H9 (cell line): ENCODE measurements at regions not wholly inside any gene's neighbourhood (a gene's known extent, or its start where the extent isn't known, plus 50 kb on each side); places are given as distances from the start of the nearest gene placed in this dataset.

Experiments used
- DNase-seq: peaks from one replicate; pipeline ENCODE4 v3.0.0-alpha.2; 2017
- H2AFZ ChIP-seq: one replicate; pipeline ENCODE4 v1.6.1; 2013; ENCODE audit warnings: mild to moderate bottlenecking, low read length, control low read depth, moderate library complexity
- H2AK5ac ChIP-seq: 2 replicates; pipeline ENCODE4 v1.6.1; 2013; ENCODE audit warnings: low read length, control low read depth, mixed read lengths; ENCODE audit not compliant: insufficient read length
- H2BK120ac ChIP-seq: one replicate; pipeline ENCODE4 v1.6.1; 2013; ENCODE audit warnings: low read depth, mild to moderate bottlenecking, low read length, control low read depth, inconsistent platforms; ENCODE audit not compliant: poor library complexity, severe bottlenecking
- H2BK12ac ChIP-seq: 2 replicates; pipeline ENCODE4 v1.6.1; 2013; ENCODE audit warnings: low read length, control low read depth, mixed read lengths, low read depth; ENCODE audit not compliant: insufficient read length
- H2BK15ac ChIP-seq: 2 replicates; pipeline ENCODE4 v1.6.1; 2013; ENCODE audit warnings: low read depth, low read length, control low read depth
- H2BK20ac ChIP-seq: one replicate; pipeline ENCODE4 v1.6.1; 2013; ENCODE audit warnings: low read depth, mild to moderate bottlenecking, low read length, control low read depth, inconsistent platforms; ENCODE audit not compliant: poor library complexity, severe bottlenecking
- H2BK5ac ChIP-seq: 2 replicates; pipeline ENCODE4 v1.6.1; 2013; ENCODE audit warnings: low read length, control low read depth, mixed read lengths; ENCODE audit not compliant: insufficient read length
- H3K14ac ChIP-seq: 2 replicates; pipeline ENCODE4 v1.6.1; 2013; ENCODE audit warnings: low read length, control low read depth; ENCODE audit not compliant: insufficient read depth
- H3K18ac ChIP-seq: 2 replicates; pipeline ENCODE4 v1.6.1; 2013; ENCODE audit warnings: low read depth, mild to moderate bottlenecking, mixed read lengths, low read length, control low read depth; ENCODE audit not compliant: insufficient read length
- H3K23ac ChIP-seq: 2 replicates; pipeline ENCODE4 v1.6.1; 2013; ENCODE audit warnings: low read length, control low read depth, mixed read lengths, low read depth; ENCODE audit not compliant: insufficient read length
- H3K23me2 ChIP-seq: 2 replicates; pipeline ENCODE4 v1.6.1; 2013; ENCODE audit warnings: low read depth, mild to moderate bottlenecking, mixed read lengths, low read length, control low read depth; ENCODE audit not compliant: insufficient read length, poor library complexity, severe bottlenecking
- H3K27ac ChIP-seq: 2 replicates; pipeline ENCODE4 v1.5.1; 2013; ENCODE audit warnings: low read length, control low read depth, mixed read lengths, low read depth; ENCODE audit not compliant: insufficient read length
- H3K27me3 ChIP-seq: 2 replicates; pipeline ENCODE4 v1.6.1; 2013; ENCODE audit warnings: low read length, control low read depth, inconsistent platforms; ENCODE audit not compliant: insufficient read depth
- H3K4ac ChIP-seq: 2 replicates; pipeline ENCODE4 v1.6.1; 2013; ENCODE audit warnings: low read depth, mild to moderate bottlenecking, control low read depth, inconsistent platforms, low read length, moderate library complexity
- H3K4me1 ChIP-seq: 2 replicates; pipeline ENCODE4 v1.6.1; 2013; ENCODE audit warnings: low read length, control low read depth, inconsistent platforms; ENCODE audit not compliant: insufficient read depth
- H3K4me2 ChIP-seq: 2 replicates; pipeline ENCODE4 v1.6.1; 2013; ENCODE audit warnings: low read length, control low read depth, mixed read lengths; ENCODE audit not compliant: insufficient read length, insufficient read depth
- H3K56ac ChIP-seq: 2 replicates; pipeline ENCODE4 v1.6.1; 2013; ENCODE audit warnings: low read depth, mild to moderate bottlenecking, mixed read lengths, low read length, control low read depth; ENCODE audit not compliant: insufficient read length
- H3K79me1 ChIP-seq: 2 replicates; pipeline ENCODE4 v1.6.1; 2013; ENCODE audit warnings: low read depth, mild to moderate bottlenecking, moderate library complexity, low read length, control low read depth, inconsistent platforms; ENCODE audit not compliant: insufficient read depth, poor library complexity, severe bottlenecking
- H3K79me2 ChIP-seq: 2 replicates; pipeline ENCODE4 v1.6.1; 2013; ENCODE audit warnings: low read length, control low read depth, inconsistent platforms; ENCODE audit not compliant: insufficient read depth
- H3K9ac ChIP-seq: 2 replicates; pipeline ENCODE4 v1.6.1; 2013; ENCODE audit warnings: low read length, control low read depth, mixed read lengths; ENCODE audit not compliant: insufficient read length; ENCODE audit errors: extremely low read depth
- H3K9me3 ChIP-seq: one replicate; pipeline ENCODE4 v1.6.1; 2013; ENCODE audit warnings: low read depth, low read length, inconsistent platforms; ENCODE audit not compliant: control insufficient read depth
- H3T11ph ChIP-seq: one replicate; pipeline ENCODE4 v1.6.1; 2013; ENCODE audit warnings: mild to moderate bottlenecking, low read length, control low read depth, inconsistent platforms
- H4K20me1 ChIP-seq: one replicate; pipeline ENCODE4 v1.6.1; 2013; ENCODE audit not compliant: control insufficient read depth, insufficient read length, insufficient read depth
- H4K5ac ChIP-seq: 2 replicates; pipeline ENCODE4 v1.6.1; 2013; ENCODE audit warnings: low read depth, mild to moderate bottlenecking, mixed read lengths, low read length, control low read depth; ENCODE audit not compliant: insufficient read length
- H4K8ac ChIP-seq: replicated peaks from 2 replicates; pipeline ENCODE4 v1.6.1; 2013; ENCODE audit warnings: low read length, control low read depth, mixed read lengths, low read depth; ENCODE audit not compliant: insufficient read length
- H4K91ac ChIP-seq: 2 replicates; pipeline ENCODE4 v1.6.1; 2013; ENCODE audit warnings: low read depth, mild to moderate bottlenecking, moderate library complexity, mixed read lengths, low read length, control low read depth; ENCODE audit not compliant: insufficient read length
- H3K27ac Mint-ChIP-seq, 3 experiments: 2 replicates in 2 of 3; 3 replicates in 1 of 3; pipeline ENCODE4 v1.8.0; 2020 to 2021; ENCODE audit warnings: mixed read lengths in 3 of 3, mild to moderate bottlenecking in 1 of 3, moderate library complexity in 1 of 3
- H3K27me3 Mint-ChIP-seq: 2 replicates; pipeline ENCODE4 v1.8.0; 2021; ENCODE audit warnings: low read depth, mild to moderate bottlenecking, moderate library complexity, mixed read lengths
- H3K36me3 Mint-ChIP-seq, 3 experiments: 2 replicates in 2 of 3; 3 replicates in 1 of 3; pipeline ENCODE4 v1.8.0; 2020 to 2021; ENCODE audit warnings: low read depth in 3 of 3, mixed read lengths in 3 of 3; ENCODE audit not compliant: insufficient read depth in 1 of 3
- H3K4me1 Mint-ChIP-seq, 2 experiments: 2 replicates each; pipeline ENCODE4 v1.8.0; 2020; ENCODE audit warnings: mixed read lengths in 2 of 2
- H3K4me3 Mint-ChIP-seq, 2 experiments: 2 replicates in 1 of 2; 3 replicates in 1 of 2; pipeline ENCODE4 v1.8.0; 2020 to 2021; ENCODE audit warnings: mild to moderate bottlenecking in 2 of 2, mixed read lengths in 2 of 2, moderate library complexity in 1 of 2
- H3K9me3 Mint-ChIP-seq, 2 experiments: 2 replicates in 1 of 2; 3 replicates in 1 of 2; pipeline ENCODE4 v1.8.0; 2020; ENCODE audit warnings: mild to moderate bottlenecking in 2 of 2, mixed read lengths in 2 of 2, moderate library complexity in 1 of 2
- CTCF ChIP-seq: fragments of 200-600 bp; sonication (generic); conservative IDR thresholded peaks from 3 replicates; pipeline ENCODE4 v1.8.0; 2021; ENCODE audit warnings: antibody characterized with exemption, mild to moderate bottlenecking
- WGBS: extraction: QIAGEN DNeasy Blood & Tissue Kit; methylation state at CpG from one replicate; pipeline ENCODE4 v1.1.7; 2013; ENCODE audit warnings: missing lambda C conversion rate, low lambda C conversion rate, mixed read lengths; ENCODE audit not compliant: insufficient read length; ENCODE audit errors: extremely low coverage; 5-methylcytosine and 5-hydroxymethylcytosine counted together

DNA sequence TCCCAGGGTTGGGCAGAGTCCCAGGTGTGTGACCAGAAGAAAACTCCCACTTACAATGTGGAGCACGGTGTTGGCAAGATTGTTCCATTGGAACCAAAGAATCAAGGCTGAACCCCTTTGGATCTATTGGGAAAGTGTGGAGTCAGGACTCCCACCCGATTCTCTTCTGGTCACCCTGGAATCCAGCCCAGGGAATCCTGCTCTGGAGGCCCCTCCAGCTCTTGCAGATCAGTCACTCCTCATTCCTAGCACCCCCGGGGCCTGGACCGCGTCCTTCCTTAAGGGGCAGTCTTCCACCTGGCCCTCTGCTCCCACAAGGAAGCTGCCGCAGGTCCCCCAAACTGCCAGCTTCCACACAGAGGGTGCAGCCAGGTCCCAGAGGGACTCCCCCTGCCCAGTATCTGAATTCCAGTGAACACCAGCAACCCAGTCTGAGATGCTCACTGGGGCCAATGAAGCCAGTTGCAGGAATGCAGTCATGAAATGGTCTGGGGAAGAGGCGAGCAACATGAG, 170.1 kb downstream of the GADD45G start:
- no peak overlapping the region for H3K27ac ChIP-seq
- H3K18ac ChIP-seq = no peak overlapping the region
- H4K8ac ChIP-seq = no peak overlapping the region
- no peaks in the 10 kb centered on the region for H3K27me3 ChIP-seq
- no peaks in the 10 kb centered on the region for H3K79me1 ChIP-seq
- no peak overlapping the region for H2BK5ac ChIP-seq
- no peaks in the 10 kb centered on the region for H3K23me2 ChIP-seq
- H2BK15ac ChIP-seq = no peak overlapping the region
- H3K4me1 ChIP-seq = no peaks in the 10 kb centered on the region
- H3K56ac ChIP-seq = no peak overlapping the region
- H4K91ac ChIP-seq = no peak overlapping the region
- no peak overlapping the region for H2BK20ac ChIP-seq
- H2BK120ac ChIP-seq = no peak overlapping the region
- H2BK12ac ChIP-seq = no peak overlapping the region
- no peaks in the 10 kb centered on the region for H3K36me3 Mint-ChIP-seq
- H3K14ac ChIP-seq = no peak overlapping the region
- no peak overlapping the region for H3K9ac ChIP-seq
- H2AK5ac ChIP-seq = no peak overlapping the region
- H3K79me2 ChIP-seq = no peaks in the 10 kb centered on the region
- H3K27ac Mint-ChIP-seq = no peak overlapping the region
- no peak for DNase-seq
- H2AFZ ChIP-seq = no peak overlapping the region
- H3K4me2 ChIP-seq = no peak overlapping the region
- H3K27me3 Mint-ChIP-seq = peaks cover 8% of the 10 kb centered on the region
- no peaks in the 10 kb centered on the region for H3K9me3 ChIP-seq
- H4K5ac ChIP-seq = no peak overlapping the region
- no peak for TF ChIP-seq CTCF
- H4K20me1 ChIP-seq = no peaks in the 10 kb centered on the region
- H3K23ac ChIP-seq = no peak overlapping the region
- no peak overlapping the region for H3K4ac ChIP-seq
- peaks cover 4 to 11% of the 10 kb centered on the region in 2 experiments; a peak in 1 of 4 replicates for H3K4me1 Mint-ChIP-seq
- H3T11ph ChIP-seq = no peak overlapping the region
- no peaks in the 10 kb centered on the region for H3K9me3 Mint-ChIP-seq
- H3K4me3 Mint-ChIP-seq = no peak overlapping the region
- WGBS = no CpG with 5 or more reads among the region's 7 CpGs
